GM12892 (cell line): ENCODE measurements at regions not wholly inside any gene's neighbourhood (a gene's known extent, or its start where the extent isn't known, plus 50 kb on each side); places are given as distances from the start of the nearest gene placed in this dataset.

Experiments used
- POLR2A ChIP-seq: IDR thresholded peaks from 2 replicates; pipeline ENCODE4 v1.6.1; 2011; ENCODE audit warnings: low read depth, low read length, control low read depth
- POLR2AphosphoS5 ChIP-seq: IDR thresholded peaks from 2 replicates; pipeline ENCODE4 v1.6.1; 2011; ENCODE audit warnings: low read depth, low read length, control low read depth

GRCh38 chr16:31810863-31811262, 62.7 kb upstream of the ZNF267 start:
- TF ChIP-seq POLR2AphosphoS5 (no peak), POLR2A (no peak)
